ENCODE measurements at regions not wholly inside any gene's neighbourhood (a gene's known extent, or its start where the extent isn't known, plus 50 kb on each side); places are given as distances from the start of the nearest gene placed in this dataset.

DNA sequence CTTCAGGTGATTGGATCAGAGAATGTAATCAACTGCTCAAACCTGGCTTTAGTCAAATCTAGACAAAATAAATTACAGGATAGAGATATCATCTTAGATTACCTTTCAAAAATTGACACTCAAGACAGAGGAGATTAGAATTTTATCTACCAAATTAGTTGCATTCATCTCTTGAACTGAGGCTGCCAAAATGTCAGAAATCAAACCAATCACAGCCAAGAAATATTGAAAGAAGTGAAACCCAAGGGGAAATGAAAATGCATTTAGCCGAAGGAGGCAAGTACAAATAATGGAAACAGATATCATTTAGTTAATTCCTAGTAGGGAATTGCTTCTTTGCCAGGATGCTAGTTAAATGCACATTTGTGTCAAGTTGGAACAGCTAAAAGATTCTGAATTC lies 261.1 kb upstream of the PDZRN3 start:
- TF ChIP-seq, protein P1, sequence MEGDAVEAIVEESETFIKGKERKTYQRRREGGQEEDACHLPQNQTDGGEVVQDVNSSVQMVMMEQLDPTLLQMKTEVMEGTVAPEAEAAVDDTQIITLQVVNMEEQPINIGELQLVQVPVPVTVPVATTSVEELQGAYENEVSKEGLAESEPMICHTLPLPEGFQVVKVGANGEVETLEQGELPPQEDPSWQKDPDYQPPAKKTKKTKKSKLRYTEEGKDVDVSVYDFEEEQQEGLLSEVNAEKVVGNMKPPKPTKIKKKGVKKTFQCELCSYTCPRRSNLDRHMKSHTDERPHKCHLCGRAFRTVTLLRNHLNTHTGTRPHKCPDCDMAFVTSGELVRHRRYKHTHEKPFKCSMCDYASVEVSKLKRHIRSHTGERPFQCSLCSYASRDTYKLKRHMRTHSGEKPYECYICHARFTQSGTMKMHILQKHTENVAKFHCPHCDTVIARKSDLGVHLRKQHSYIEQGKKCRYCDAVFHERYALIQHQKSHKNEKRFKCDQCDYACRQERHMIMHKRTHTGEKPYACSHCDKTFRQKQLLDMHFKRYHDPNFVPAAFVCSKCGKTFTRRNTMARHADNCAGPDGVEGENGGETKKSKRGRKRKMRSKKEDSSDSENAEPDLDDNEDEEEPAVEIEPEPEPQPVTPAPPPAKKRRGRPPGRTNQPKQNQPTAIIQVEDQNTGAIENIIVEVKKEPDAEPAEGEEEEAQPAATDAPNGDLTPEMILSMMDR (conservative IDR thresholded peaks at IDR 0.05), result no peak
- Mint-ChIP-seq H3K27me3 (ENCODE audit: low read depth) (no peaks in the 10 kb centered on the region), H3K27ac (ENCODE audit: unreplicated experiment) (no peak overlapping the region), H3K4me3 (no peak overlapping the region), H3K36me3 (ENCODE audit: low read depth) (no peaks in the 10 kb centered on the region), H3K4me1 (peaks cover 10% of the 10 kb centered on the region), H3K9me3 (peaks cover 2% of the 10 kb centered on the region)
- no peak for DNase-seq (ENCODE audit: low read depth, low spot score)

DNA sequence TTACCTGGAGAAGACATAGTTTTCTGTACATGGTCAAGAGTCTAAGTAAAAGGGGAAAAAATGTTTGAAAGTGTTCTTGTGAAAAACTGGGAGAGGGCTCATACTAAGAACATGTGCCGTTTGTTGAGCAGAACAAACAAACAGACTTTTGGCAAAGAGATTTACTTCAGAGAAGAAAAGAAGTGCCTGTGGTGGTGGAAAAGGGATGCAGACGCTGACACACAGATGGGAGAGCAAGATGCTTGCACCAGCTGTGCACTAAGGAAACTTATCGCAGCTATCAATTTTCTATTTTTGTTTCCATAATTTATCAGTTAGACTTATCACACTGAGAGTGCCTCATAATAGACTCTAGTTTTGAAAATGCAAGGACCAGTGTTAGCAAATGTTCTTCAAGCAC lies 259.6 kb upstream of the PDZRN3 start:
- H3K36me3 Mint-ChIP-seq (ENCODE audit: low read depth), result no peaks in the 10 kb centered on the region
- H3K4me3 Mint-ChIP-seq, result no peak overlapping the region
- H3K4me1 Mint-ChIP-seq, result peaks cover 10% of the 10 kb centered on the region
- TF ChIP-seq, protein P1 (conservative IDR thresholded peaks at IDR 0.05), result no peak
- DNase-seq (ENCODE audit: low read depth, low spot score), result no peak
- no peak overlapping the region for H3K27ac Mint-ChIP-seq (ENCODE audit: unreplicated experiment)
- no peaks in the 10 kb centered on the region for H3K27me3 Mint-ChIP-seq (ENCODE audit: low read depth)
- H3K9me3 Mint-ChIP-seq, result no peaks in the 10 kb centered on the region

DNA sequence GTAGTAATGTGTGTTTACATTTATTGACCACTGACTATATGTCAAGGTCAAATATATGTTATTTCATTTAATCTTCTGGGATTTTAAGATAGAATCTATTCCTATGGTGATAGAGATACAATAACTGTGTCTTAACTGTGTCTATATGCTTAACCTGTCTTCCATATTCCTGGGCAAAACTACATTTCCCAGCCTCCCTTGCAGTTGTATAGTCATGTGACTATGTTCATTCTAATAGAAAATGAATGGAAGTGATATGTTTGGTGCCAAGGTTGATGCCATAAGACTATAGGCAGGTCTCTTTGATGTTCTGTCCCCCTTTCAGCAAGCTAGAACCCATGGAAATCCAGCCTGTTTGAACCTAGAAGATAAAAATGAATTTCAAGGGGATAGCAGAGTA lies 258.8 kb upstream of the PDZRN3 start:
- Mint-ChIP-seq H3K36me3 (ENCODE audit: low read depth) (no peaks in the 10 kb centered on the region), H3K4me3 (no peak overlapping the region), H3K27ac (ENCODE audit: unreplicated experiment) (no peak overlapping the region), H3K27me3 (ENCODE audit: low read depth) (no peaks in the 10 kb centered on the region), H3K4me1 (peaks cover 10% of the 10 kb centered on the region), H3K9me3 (no peaks in the 10 kb centered on the region)
- TF ChIP-seq, protein P1 (conservative IDR thresholded peaks at IDR 0.05), result no peak
- DNase-seq (ENCODE audit: low read depth, low spot score), result no peak

DNA sequence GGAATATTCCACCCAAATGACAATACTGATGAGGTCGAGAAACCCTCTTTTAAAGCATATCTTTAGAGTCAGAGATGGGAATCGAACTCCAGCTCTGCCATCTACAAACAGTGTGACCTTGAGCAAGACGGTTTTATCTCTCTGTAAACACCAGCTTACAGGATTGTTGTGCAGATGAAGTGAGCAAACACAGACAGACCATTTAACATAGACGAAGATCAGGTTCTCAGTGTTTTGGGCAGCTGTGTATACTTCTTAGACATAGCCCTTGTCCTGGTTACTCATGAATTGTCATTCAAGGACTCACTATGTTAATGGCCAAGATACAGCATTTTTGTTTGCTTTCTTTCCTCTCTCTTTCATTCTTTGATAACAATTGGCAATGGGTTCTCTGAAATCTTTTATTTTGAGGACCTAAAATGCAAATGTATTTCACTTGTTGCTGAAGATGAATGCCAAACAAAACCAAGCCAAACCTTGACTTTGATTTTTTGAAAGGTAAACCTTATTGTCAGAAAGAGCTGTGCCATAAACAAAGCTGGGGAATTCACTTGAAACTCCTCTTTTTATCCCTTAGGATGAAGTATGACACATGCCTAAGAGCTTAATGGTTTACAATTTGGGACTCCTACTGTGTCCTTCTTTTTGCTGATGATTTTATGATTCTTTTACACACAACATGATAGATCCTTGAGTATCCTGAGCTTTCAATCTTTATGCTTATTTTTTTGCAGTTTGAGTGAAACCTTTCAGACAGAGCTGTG lies 250.0 kb upstream of the PDZRN3 start:
- peaks cover 13% of the 10 kb centered on the region for H3K4me1 Mint-ChIP-seq
- no peak for DNase-seq (ENCODE audit: low read depth, low spot score)
- H3K36me3 Mint-ChIP-seq (ENCODE audit: low read depth), result no peaks in the 10 kb centered on the region
- H3K27me3 Mint-ChIP-seq (ENCODE audit: low read depth), result no peaks in the 10 kb centered on the region
- no peak overlapping the region for H3K4me3 Mint-ChIP-seq
- peaks cover 7% of the 10 kb centered on the region for H3K9me3 Mint-ChIP-seq
- H3K27ac Mint-ChIP-seq (ENCODE audit: unreplicated experiment), result no peak overlapping the region
- TF ChIP-seq, protein P1 (conservative IDR thresholded peaks at IDR 0.05), result no peak

DNA sequence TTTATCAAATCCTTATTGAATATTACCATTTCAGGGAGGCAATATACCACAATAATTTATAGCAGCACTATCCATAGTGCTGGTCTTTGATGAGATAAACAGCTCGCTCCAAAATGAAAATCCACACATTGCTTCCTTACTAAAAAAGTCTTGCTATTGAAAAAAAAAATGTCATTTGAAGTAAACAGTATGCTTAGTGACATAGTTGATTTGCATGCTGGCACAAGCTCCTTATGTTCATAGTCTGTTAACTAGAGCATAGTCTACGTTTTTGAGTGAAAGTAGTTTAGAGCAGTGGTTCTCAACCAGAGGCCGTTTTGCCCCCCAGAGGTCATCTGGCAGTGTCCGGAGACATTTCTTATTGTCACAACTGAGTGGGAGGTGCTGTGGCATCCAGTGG lies 249.4 kb upstream of the PDZRN3 start:
- no peak overlapping the region for H3K4me3 Mint-ChIP-seq
- H3K27ac Mint-ChIP-seq (ENCODE audit: unreplicated experiment), result no peak overlapping the region
- TF ChIP-seq, protein P1 (conservative IDR thresholded peaks at IDR 0.05), result no peak
- H3K9me3 Mint-ChIP-seq, result peaks cover 7% of the 10 kb centered on the region
- DNase-seq (ENCODE audit: low read depth, low spot score), result no peak
- no peaks in the 10 kb centered on the region for H3K27me3 Mint-ChIP-seq (ENCODE audit: low read depth)
- H3K4me1 Mint-ChIP-seq, result peaks cover 13% of the 10 kb centered on the region
- no peaks in the 10 kb centered on the region for H3K36me3 Mint-ChIP-seq (ENCODE audit: low read depth)
